GM12874 (cell line): ENCODE measurements at regions not wholly inside any gene's neighbourhood (a gene's known extent, or its start where the extent isn't known, plus 50 kb on each side); places are given as distances from the start of the nearest gene placed in this dataset.

ENCODE experiments used
- CTCF ChIP-seq: IDR thresholded peaks from 2 replicates; pipeline ENCODE4 v1.5.1; 2011; ENCODE audit warnings: low read depth, mild to moderate bottlenecking, control low read depth, low read length, moderate library complexity; ENCODE audit not compliant: insufficient read depth

- no peak for TF ChIP-seq CTCF
Measured at GRCh38 chr18:73419531-73419930, 551.7 kb upstream of the NETO1 start.

- no peak for TF ChIP-seq CTCF
Measured at GRCh38 chr18:73414598-73414997, 546.8 kb upstream of the NETO1 start.

- TF ChIP-seq CTCF, result no peak
Measured at GRCh38 chr18:73414069-73414468, 546.3 kb upstream of the NETO1 start.

- TF ChIP-seq CTCF, result no peak
Measured at GRCh38 chr18:73409242-73409641, 541.5 kb upstream of the NETO1 start.

GRCh38 chr18:73408469-73408868, 540.7 kb upstream of the NETO1 start:
- no peak for TF ChIP-seq CTCF

- no peak for TF ChIP-seq CTCF
Measured at GRCh38 chr18:73407506-73407905, 539.7 kb upstream of the NETO1 start.

- TF ChIP-seq CTCF, result no peak
Measured at GRCh38 chr18:73384246-73384645, 516.5 kb upstream of the NETO1 start.

GRCh38 chr18:73381699-73382036, 513.9 kb upstream of the NETO1 start:
- TF ChIP-seq CTCF, result no peak
